MM.1S (cell line): ENCODE measurements at regions not wholly inside any gene's neighbourhood (a gene's known extent, or its start where the extent isn't known, plus 50 kb on each side); places are given as distances from the start of the nearest gene placed in this dataset.

Experiments used
- DNase-seq: peaks from one replicate; pipeline ENCODE4 v3.0.0-alpha.2; 2015
- H2AFZ ChIP-seq: fragments of 300-600 bp; sonication (generic); 2 replicates; pipeline ENCODE4 v1.6.0; 2016; ENCODE audit warnings: antibody characterized with exemption, low read length
- H3F3A ChIP-seq: fragments of 300-600 bp; sonication (generic); 2 replicates; pipeline ENCODE4 v1.6.1; 2016; ENCODE audit warnings: mild to moderate bottlenecking, antibody characterized with exemption, low read length, moderate library complexity, mixed read lengths; ENCODE audit not compliant: insufficient read depth
- H3K27ac ChIP-seq: fragments of 300-600 bp; sonication (generic); 2 replicates; pipeline ENCODE4 v1.5.1; 2016; ENCODE audit warnings: mild to moderate bottlenecking, low read length
- H3K27me3 ChIP-seq: fragments of 300-600 bp; sonication (generic); replicated peaks from 2 replicates; pipeline ENCODE4 v1.6.0; 2016; ENCODE audit warnings: low read length; ENCODE audit not compliant: insufficient read depth
- H3K36me3 ChIP-seq: fragments of 300-600 bp; sonication (generic); replicated peaks from 2 replicates; pipeline ENCODE4 v1.6.1; 2016; ENCODE audit warnings: mild to moderate bottlenecking, low read length, mixed read lengths; ENCODE audit not compliant: insufficient read depth
- H3K4me1 ChIP-seq: fragments of 300-600 bp; sonication (generic); 2 replicates; pipeline ENCODE4 v1.6.1; 2016; ENCODE audit warnings: low read length, mixed read lengths
- H3K4me2 ChIP-seq: fragments of 300-600 bp; sonication (generic); 2 replicates; pipeline ENCODE4 v1.6.0; 2016; ENCODE audit warnings: low read depth, low read length
- H3K4me3 ChIP-seq: fragments of 300-600 bp; sonication (generic); 2 replicates; pipeline ENCODE4 v1.5.1; 2016; ENCODE audit warnings: low read length, mixed read lengths
- H3K79me2 ChIP-seq: fragments of 300-600 bp; sonication (generic); 2 replicates; pipeline ENCODE4 v1.6.1; 2016; ENCODE audit warnings: mixed run types, low read length, mixed read lengths
- H3K9ac ChIP-seq: fragments of 300-600 bp; sonication (generic); 2 replicates; pipeline ENCODE4 v1.6.1; 2016; ENCODE audit warnings: low read length, mixed read lengths
- H3K9me2 ChIP-seq: fragments of 300-600 bp; sonication (generic); replicated peaks from 2 replicates; pipeline ENCODE4 v1.6.1; 2016; ENCODE audit warnings: mild to moderate bottlenecking, low read length, mixed read lengths; ENCODE audit not compliant: insufficient read depth
- H3K9me3 ChIP-seq: fragments of 300-600 bp; sonication (generic); replicated peaks from 2 replicates; pipeline ENCODE4 v1.6.1; 2016; ENCODE audit warnings: mild to moderate bottlenecking, low read length, mixed read lengths; ENCODE audit not compliant: insufficient read depth
- H4K20me1 ChIP-seq: fragments of 300-600 bp; sonication (generic); 2 replicates; pipeline ENCODE4 v1.6.1; 2016; ENCODE audit warnings: mild to moderate bottlenecking, low read length, moderate library complexity, mixed read lengths; ENCODE audit not compliant: insufficient read depth
- EZH2 ChIP-seq: fragments of 300-600 bp; sonication (generic); optimal IDR thresholded peaks from 2 replicates; pipeline ENCODE3; 2017; ENCODE audit warnings: low read depth, mild to moderate bottlenecking, antibody characterized with exemption, low read length, mixed read lengths
- EZH2phosphoT487 ChIP-seq: fragments of 300-600 bp; sonication (generic); IDR thresholded peaks from 2 replicates; pipeline ENCODE4 v1.6.1; 2018; ENCODE audit warnings: antibody characterized with exemption, low read length
- TF ChIP-seq, protein P1 (sequence below): fragments of 300-600 bp; sonication (generic); IDR thresholded peaks from 2 replicates; pipeline ENCODE4 v1.5.1; 2016; ENCODE audit warnings: antibody characterized with exemption, low read length, mixed read lengths

DNA sequence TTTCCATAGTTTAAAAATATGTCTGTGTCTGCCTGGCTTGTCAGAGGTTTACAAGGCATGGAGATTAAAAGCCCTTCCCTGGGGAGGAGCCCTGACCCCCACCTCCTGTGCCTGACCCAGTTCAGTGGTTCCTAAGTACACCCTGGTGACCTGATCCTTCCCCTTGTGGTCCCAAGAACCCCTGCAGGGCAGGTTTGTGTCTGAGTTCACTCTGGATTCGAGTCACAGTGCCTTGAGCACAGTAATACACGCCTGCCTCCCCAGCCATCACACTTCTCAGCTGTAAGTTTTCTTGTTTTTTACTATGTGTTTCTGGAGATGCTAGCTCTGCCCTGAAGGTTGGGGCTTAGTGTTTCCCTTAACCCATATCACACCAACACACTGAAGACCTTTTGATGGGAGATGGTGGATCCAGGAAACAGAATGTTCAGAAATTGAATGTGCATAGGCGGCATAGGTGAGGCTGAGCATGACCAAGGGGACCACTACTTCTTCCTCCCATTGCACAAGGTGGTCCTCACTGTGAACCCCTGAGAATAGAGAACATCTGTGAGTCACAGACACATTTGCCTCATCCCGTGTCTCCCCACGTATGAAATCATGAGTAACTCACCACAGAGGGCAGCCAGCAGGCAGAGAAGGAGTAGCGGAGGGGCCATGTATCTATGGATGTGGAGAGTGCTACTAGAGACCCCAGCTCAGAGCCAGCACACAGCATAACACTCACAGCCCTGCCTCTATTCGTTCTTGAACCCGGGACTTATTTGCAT lies 962.9 kb downstream of the TMEM121 start:
- no peak for TF ChIP-seq EZH2phosphoT487
- TF ChIP-seq EZH2, result no peak
- TF ChIP-seq, protein P1, sequence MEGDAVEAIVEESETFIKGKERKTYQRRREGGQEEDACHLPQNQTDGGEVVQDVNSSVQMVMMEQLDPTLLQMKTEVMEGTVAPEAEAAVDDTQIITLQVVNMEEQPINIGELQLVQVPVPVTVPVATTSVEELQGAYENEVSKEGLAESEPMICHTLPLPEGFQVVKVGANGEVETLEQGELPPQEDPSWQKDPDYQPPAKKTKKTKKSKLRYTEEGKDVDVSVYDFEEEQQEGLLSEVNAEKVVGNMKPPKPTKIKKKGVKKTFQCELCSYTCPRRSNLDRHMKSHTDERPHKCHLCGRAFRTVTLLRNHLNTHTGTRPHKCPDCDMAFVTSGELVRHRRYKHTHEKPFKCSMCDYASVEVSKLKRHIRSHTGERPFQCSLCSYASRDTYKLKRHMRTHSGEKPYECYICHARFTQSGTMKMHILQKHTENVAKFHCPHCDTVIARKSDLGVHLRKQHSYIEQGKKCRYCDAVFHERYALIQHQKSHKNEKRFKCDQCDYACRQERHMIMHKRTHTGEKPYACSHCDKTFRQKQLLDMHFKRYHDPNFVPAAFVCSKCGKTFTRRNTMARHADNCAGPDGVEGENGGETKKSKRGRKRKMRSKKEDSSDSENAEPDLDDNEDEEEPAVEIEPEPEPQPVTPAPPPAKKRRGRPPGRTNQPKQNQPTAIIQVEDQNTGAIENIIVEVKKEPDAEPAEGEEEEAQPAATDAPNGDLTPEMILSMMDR, result no peak
- H3K9me2 ChIP-seq, result no peaks in the 10 kb centered on the region
- DNase-seq, result no peak
- no peaks in the 10 kb centered on the region for H4K20me1 ChIP-seq
- no peaks in the 10 kb centered on the region for H3K4me1 ChIP-seq
- no peak overlapping the region for H3K4me2 ChIP-seq
- H3K79me2 ChIP-seq, result no peaks in the 10 kb centered on the region
- H3F3A ChIP-seq, result no peaks in the 10 kb centered on the region
- no peaks in the 10 kb centered on the region for H3K9me3 ChIP-seq
- no peaks in the 10 kb centered on the region for H3K27me3 ChIP-seq
- no peaks in the 10 kb centered on the region for H3K36me3 ChIP-seq
- H3K4me3 ChIP-seq, result no peak overlapping the region
- no peak overlapping the region for H3K27ac ChIP-seq
- no peak overlapping the region for H2AFZ ChIP-seq
- H3K9ac ChIP-seq, result no peak overlapping the region

DNA sequence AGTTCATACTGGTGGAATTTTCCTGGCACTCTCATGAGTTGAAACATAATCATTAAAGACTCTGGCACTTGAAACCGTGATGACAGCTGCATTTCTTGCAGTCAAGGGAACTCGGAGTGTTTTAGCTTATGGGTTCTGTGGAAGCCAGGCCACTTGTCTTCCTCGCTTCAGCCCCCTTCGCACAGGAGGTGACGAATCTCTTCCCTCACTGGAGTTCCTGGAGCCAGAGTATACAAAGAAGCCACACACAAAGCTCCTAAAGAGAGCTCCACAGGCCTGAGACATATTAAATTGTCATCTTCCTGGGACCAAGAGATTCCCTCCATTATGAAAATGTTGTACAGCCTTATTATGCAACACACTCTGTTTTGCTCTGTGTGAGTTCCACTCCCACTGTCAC lies 964.1 kb downstream of the TMEM121 start:
- no peak overlapping the region for H3K4me2 ChIP-seq
- no peak for DNase-seq
- no peaks in the 10 kb centered on the region for H3K9me3 ChIP-seq
- TF ChIP-seq EZH2phosphoT487, result no peak
- no peak for TF ChIP-seq EZH2
- TF ChIP-seq, protein P1, result no peak
- H3K4me3 ChIP-seq, result no peak overlapping the region
- no peaks in the 10 kb centered on the region for H3K9me2 ChIP-seq
- no peaks in the 10 kb centered on the region for H4K20me1 ChIP-seq
- no peaks in the 10 kb centered on the region for H3K79me2 ChIP-seq
- H2AFZ ChIP-seq, result no peak overlapping the region
- H3K27ac ChIP-seq, result no peak overlapping the region
- H3K9ac ChIP-seq, result no peak overlapping the region
- no peaks in the 10 kb centered on the region for H3K27me3 ChIP-seq
- no peaks in the 10 kb centered on the region for H3F3A ChIP-seq
- H3K36me3 ChIP-seq, result no peaks in the 10 kb centered on the region
- no peaks in the 10 kb centered on the region for H3K4me1 ChIP-seq

DNA sequence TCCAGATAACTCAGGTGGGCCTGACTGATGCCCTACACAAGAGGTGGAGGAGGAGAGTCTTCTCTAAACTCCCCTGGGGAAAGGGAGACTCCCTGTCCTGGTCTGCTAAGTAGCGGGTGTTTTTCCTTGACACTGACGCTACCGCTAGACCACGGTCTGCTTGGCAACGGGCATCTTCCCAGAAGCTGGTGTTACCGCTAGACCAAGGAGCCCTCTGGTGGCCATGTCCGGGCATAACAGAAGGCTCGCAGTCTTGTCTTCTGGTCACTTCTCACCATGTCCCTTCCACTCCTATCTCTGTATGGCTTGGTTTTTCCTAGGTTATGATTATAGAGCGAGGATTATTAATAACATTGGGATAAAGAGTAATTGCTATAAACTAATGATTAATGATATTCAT lies 965.5 kb downstream of the TMEM121 start:
- H4K20me1 ChIP-seq, result no peaks in the 10 kb centered on the region
- TF ChIP-seq EZH2, result no peak
- TF ChIP-seq, protein P1, result peak; percentile 37
- no peak for TF ChIP-seq EZH2phosphoT487
- DNase-seq, result peak; percentile 35
- no peaks in the 10 kb centered on the region for H3K36me3 ChIP-seq
- no peaks in the 10 kb centered on the region for H3K27me3 ChIP-seq
- no peaks in the 10 kb centered on the region for H3K4me1 ChIP-seq
- no peaks in the 10 kb centered on the region for H3K9me2 ChIP-seq
- no peak overlapping the region for H3K4me3 ChIP-seq
- H3K27ac ChIP-seq, result no peak overlapping the region
- H3K9me3 ChIP-seq, result no peaks in the 10 kb centered on the region
- no peak overlapping the region for H3K4me2 ChIP-seq
- no peak overlapping the region for H2AFZ ChIP-seq
- no peaks in the 10 kb centered on the region for H3K79me2 ChIP-seq
- H3F3A ChIP-seq, result no peaks in the 10 kb centered on the region
- H3K9ac ChIP-seq, result no peak overlapping the region
